Astrocyte of the cerebellum (primary cell): ENCODE measurements at regions not wholly inside any gene's neighbourhood (a gene's known extent, or its start where the extent isn't known, plus 50 kb on each side); places are given as distances from the start of the nearest gene placed in this dataset.

Experiments used
- DNase-seq: peaks from one replicate; pipeline ENCODE4 v3.0.0-alpha.2; 2011; ENCODE audit warnings: low read depth
- H3K4me3 ChIP-seq: 2 replicates; pipeline ENCODE4 v1.5.1; 2011; ENCODE audit warnings: mild to moderate bottlenecking, low read depth, low read length, moderate library complexity
- CTCF ChIP-seq: IDR thresholded peaks from 2 replicates; pipeline ENCODE4 v1.5.1; 2012; ENCODE audit warnings: low read length, low read depth, moderate library complexity, mild to moderate bottlenecking; ENCODE audit errors: missing control alignments
- in situ Hi-C: cut with HindIII; loops from 2 replicates; pipeline ENCODE4 v1.10.0; 2017; ENCODE audit warnings: low sequenced_read_pairs

DNA sequence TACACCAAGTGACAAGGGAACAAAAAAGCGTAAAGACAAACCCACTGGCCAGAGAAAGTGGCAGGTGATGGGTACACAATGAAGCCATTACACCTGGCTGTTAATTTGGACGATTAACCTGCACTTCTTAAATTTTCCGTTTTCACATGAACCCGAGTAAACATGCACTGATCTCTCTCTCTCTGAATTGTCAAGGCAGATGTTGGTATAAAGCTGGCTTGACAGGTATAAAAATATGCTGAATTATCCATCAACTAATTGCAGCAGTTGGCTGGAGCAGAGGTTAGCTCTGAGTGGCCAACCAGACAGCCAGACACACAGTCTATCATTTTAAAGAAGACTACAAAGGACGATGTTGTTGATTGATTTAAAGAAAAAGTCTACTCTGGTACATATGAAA lies 561.7 kb upstream of the ALCAM start:
- no peak for DNase-seq
- H3K4me3 ChIP-seq, result no peak overlapping the region
- in situ Hi-C loops, result no loop called here
- TF ChIP-seq CTCF, result no peak

DNA sequence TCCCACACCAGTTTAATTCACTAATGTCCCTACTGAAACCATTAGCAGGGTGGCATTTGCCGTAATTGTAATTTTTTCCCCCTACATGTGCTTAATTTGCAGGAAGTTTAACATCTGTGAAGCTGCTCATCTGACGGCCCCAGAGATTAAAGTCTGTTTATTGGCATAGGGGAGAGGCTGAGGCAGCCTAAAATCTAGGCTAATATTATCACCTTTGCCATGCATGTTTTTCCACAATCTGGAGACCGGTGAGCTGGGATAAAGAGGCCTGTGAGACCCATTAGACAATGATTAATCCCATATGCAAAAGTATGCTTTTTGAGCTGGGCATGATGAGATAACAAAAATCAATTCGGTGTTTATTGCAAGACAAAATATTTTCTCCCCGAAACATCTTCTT lies 561.2 kb upstream of the ALCAM start:
- in situ Hi-C loops, result no loop called here
- H3K4me3 ChIP-seq, result no peak overlapping the region
- no peak for DNase-seq
- no peak for TF ChIP-seq CTCF

DNA sequence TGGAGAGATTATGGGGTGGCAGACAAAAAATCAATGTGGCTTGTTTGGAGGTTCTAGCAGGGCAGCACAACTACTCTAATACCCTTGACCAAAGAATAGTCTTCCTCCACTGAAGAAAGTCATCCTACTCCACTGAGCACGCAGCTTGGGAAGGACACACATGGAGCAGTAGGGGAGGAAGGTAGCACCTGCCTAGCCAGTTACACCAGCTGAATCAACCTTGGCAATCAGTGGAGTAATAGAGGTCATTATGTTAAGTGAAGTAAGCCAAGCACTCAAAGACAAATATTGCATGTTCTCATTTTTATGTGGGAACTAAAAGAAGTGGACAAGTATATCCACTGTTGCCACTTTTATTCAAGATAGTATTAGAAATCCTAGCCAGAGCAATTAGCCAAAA lies 555.8 kb upstream of the ALCAM start:
- TF ChIP-seq CTCF, result no peak
- no peak overlapping the region for H3K4me3 ChIP-seq
- in situ Hi-C loops, result no loop called here
- DNase-seq, result no peak

DNA sequence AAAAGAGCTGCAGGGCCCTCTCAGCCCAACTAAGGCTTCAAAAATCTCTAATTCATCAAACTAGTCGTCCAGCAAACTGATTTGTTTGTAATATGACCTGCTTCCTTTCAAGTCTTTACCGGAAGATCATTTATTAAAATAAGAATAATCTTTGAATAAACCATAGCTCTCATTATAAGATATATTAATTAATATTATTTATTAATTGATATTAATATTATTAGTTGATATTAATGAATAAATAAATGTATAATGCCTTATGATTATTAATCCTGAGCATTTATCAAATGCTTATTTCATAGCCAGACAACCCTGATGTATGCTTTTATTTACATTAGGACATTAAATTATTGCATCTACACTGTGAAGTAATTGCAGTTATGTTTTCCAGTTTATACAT lies 550.7 kb upstream of the ALCAM start:
- no peak for TF ChIP-seq CTCF
- DNase-seq, result no peak
- H3K4me3 ChIP-seq, result no peak overlapping the region
- in situ Hi-C loops, result no loop called here

GRCh38 chr3:104816716-104817115 lies 550.0 kb upstream of the ALCAM start:
- in situ Hi-C loops, result no loop called here
- no peak for DNase-seq
- TF ChIP-seq CTCF, result no peak
- H3K4me3 ChIP-seq, result no peak overlapping the region

DNA sequence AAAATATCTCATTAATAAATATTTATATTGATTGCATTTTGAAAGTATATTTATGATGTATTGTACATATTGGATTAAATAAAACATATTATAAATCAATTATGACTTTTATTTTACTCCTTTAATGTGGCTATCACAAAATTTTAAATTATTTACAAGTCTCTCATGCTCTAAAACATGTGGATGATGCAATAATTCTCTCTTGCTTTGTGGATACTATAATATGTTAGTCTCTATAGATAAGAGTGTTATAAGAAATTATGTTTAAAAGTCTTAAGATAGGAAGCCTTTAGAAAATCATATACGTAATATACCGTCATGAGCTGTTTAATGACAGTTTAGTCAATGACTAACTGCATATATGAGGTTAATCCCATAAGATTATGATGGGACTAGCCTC lies 547.4 kb upstream of the ALCAM start:
- no peak for TF ChIP-seq CTCF
- in situ Hi-C loops, result no loop called here

GRCh38 chr3:104820959-104821358 lies 545.8 kb upstream of the ALCAM start:
- no peak for TF ChIP-seq CTCF
- no peak for DNase-seq
- H3K4me3 ChIP-seq, result no peak overlapping the region
- in situ Hi-C loops, result no loop called here

More for the DNA sequence above, 547.4 kb upstream of the ALCAM start:
- DNase-seq, result no peak
- no peak overlapping the region for H3K4me3 ChIP-seq
